ENCODE measurements at regions not wholly inside any gene's neighbourhood (a gene's known extent, or its start where the extent isn't known, plus 50 kb on each side); places are given as distances from the start of the nearest gene placed in this dataset.

DNA sequence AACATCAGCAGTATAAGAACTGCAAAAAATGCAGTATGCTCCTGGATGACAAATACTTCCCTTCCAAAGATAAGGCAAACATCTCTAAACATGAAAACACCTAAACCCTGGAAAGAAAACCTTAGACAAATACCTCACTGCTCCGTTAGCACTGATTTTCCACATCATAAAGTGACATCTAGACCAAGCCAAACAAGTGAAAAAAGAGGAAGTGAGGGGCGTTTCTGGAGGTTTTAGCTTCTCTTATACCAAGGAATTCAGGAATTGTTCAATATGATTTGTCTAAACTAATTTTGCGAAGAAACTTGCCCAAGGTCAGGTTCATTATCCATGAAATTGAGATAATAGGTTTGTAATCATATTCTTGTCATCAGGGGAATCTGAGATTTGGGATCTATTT is 279.7 kb downstream of the ADRA2A start:
- Histone ChIP-seq H3K4me3 (no peak overlapping the region), H3K27me3 (replicated peaks in 1 of 2; ENCODE audit: control insufficient read depth in 2 of 2, insufficient read depth in 2 of 2, low read length in 1 of 2) (no peaks in the 10 kb centered on the region), H3K4me1 (ENCODE audit: control insufficient read depth, insufficient read depth, low read length) (no peaks in the 10 kb centered on the region), H3K27ac (ENCODE audit: control insufficient read depth, insufficient read depth) (no peak overlapping the region), H3K4me2 (ENCODE audit: control insufficient read depth, insufficient read depth) (no peak overlapping the region), H2AFZ (ENCODE audit: control insufficient read depth, low read depth, low read length) (no peak overlapping the region), H3K9ac (ENCODE audit: control insufficient read depth, insufficient read depth, low read length) (no peak overlapping the region), H3K79me2 (ENCODE audit: control insufficient read depth, insufficient read depth, low read length) (no peaks in the 10 kb centered on the region), H4K20me1 (ENCODE audit: control insufficient read depth, insufficient read depth) (no peaks in the 10 kb centered on the region), H3K9me3 (replicated peaks; ENCODE audit: control insufficient read depth, insufficient read depth, low read length) (no peaks in the 10 kb centered on the region), H3K36me3 (ENCODE audit: control insufficient read depth in 2 of 2, insufficient read depth in 2 of 2, low read length in 1 of 2) (no peaks in the 10 kb centered on the region)
- CTCF ChIA-PET, result interaction anchor here (0.6 to 1.0 kb wide), 3 partner anchors 609 to 736 kb away, joined by 3 to 4 read pairs (median 3); no protein-coding TSS in a partner anchor
- RAD21 ChIA-PET (ENCODE audit: unreplicated experiment), result no interaction called here
- ATAC-seq, result no peak
- 1% methylated on average over 3 of the region's 3 CpGs for WGBS (ENCODE audit: insufficient coverage, insufficient replicate concordance, low lambda C conversion rate, missing lambda C conversion rate)
- no peak for FAIRE-seq
- peak; percentile 59 for TF ChIP-seq SPI1 (IDR thresholded peaks at IDR 0.05; ENCODE audit: borderline replicate concordance, insufficient read depth, low read depth, low read length)
- no peak for TF ChIP-seq PAX5 (IDR thresholded peaks at IDR 0.05; ENCODE audit: borderline replicate concordance, low read depth, low read length)
- intact Hi-C loops (cut with micrococcal nuclease; ENCODE audit: unreplicated experiment) (no loop called here), in situ Hi-C loops (cut with MboI) (no loop called here)
- SMC1A ChIA-PET (ENCODE audit: uncharacterized antibody, unreplicated experiment), result interaction anchor here (0.9 to 1.7 kb wide), 4 partner anchors 12 to 746 kb away, joined by 3 to 4 read pairs (median 4); no protein-coding TSS in a partner anchor
- POLR2A ChIA-PET, result no interaction called here
- no peak for DNase-seq (ENCODE audit: low read depth, low spot score)
- BruUV-seq (replicated peaks), result no TSS peak

DNA sequence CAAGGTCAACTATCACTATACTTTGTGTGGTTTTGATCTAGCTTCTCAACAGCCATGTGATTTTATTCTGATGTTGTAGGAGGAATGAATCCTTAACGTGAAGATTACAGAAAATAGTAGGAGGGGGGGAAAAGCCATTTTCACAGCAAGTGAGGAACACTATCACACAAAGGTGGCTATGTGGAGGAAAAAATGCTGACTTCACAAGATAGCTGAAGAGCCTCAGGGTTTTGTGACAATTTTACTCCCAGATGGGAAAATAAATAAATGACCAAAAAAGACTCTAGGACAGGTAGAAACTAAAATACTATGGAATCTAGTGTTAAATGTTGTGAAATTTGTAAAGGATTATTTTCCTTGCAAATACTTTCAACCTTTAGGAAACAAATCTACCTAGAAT is 281.0 kb downstream of the ADRA2A start:
- H3K9ac ChIP-seq (ENCODE audit: control insufficient read depth, insufficient read depth, low read length), result no peak overlapping the region
- no peaks in the 10 kb centered on the region for H3K9me3 ChIP-seq (replicated peaks; ENCODE audit: control insufficient read depth, insufficient read depth, low read length)
- ChIA-PET CTCF (interaction anchor here (0.9 to 1.0 kb wide), 2 partner anchors 555 to 950 kb away, joined by 3 to 4 read pairs; no protein-coding TSS in a partner anchor), SMC1A (ENCODE audit: uncharacterized antibody, unreplicated experiment) (interaction anchor here (0.7 to 1.7 kb wide), 5 partner anchors 13 to 750 kb away, joined by 3 to 4 read pairs (median 3); no protein-coding TSS in a partner anchor), RAD21 (ENCODE audit: unreplicated experiment) (no interaction called here), POLR2A (no interaction called here)
- FAIRE-seq (no peak), DNase-seq (ENCODE audit: low read depth, low spot score) (no peak), ATAC-seq (no peak)
- H2AFZ ChIP-seq (ENCODE audit: control insufficient read depth, low read depth, low read length), result no peak overlapping the region
- no peak overlapping the region for H3K4me3 ChIP-seq
- no TSS peak for BruUV-seq (replicated peaks)
- in situ Hi-C loops (cut with MboI), result no loop called here
- no peak overlapping the region for H3K4me2 ChIP-seq (ENCODE audit: control insufficient read depth, insufficient read depth)
- TF ChIP-seq, protein P1, sequence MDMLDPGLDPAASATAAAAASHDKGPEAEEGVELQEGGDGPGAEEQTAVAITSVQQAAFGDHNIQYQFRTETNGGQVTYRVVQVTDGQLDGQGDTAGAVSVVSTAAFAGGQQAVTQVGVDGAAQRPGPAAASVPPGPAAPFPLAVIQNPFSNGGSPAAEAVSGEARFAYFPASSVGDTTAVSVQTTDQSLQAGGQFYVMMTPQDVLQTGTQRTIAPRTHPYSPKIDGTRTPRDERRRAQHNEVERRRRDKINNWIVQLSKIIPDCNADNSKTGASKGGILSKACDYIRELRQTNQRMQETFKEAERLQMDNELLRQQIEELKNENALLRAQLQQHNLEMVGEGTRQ (IDR thresholded peaks at IDR 0.05; ENCODE audit: borderline replicate concordance, low read depth, low read length), result no peak
- TF ChIP-seq SMAD1 (IDR thresholded peaks at IDR 0.05; ENCODE audit: low read depth, partially characterized antibody), result no peak
- H3K27ac ChIP-seq (ENCODE audit: control insufficient read depth, insufficient read depth), result no peak overlapping the region
- intact Hi-C loops (cut with micrococcal nuclease; ENCODE audit: unreplicated experiment), result no loop called here
- H4K20me1 ChIP-seq (ENCODE audit: control insufficient read depth, insufficient read depth), result no peaks in the 10 kb centered on the region
- H3K36me3 ChIP-seq (ENCODE audit: control insufficient read depth in 2 of 2, insufficient read depth in 2 of 2, low read length in 1 of 2), result no peaks in the 10 kb centered on the region
- H3K4me1 ChIP-seq (ENCODE audit: control insufficient read depth, insufficient read depth, low read length), result no peaks in the 10 kb centered on the region
- WGBS (ENCODE audit: insufficient coverage, insufficient replicate concordance, low lambda C conversion rate, missing lambda C conversion rate), result 0% methylated on average over 1 of the region's 1 CpG
- no peaks in the 10 kb centered on the region for H3K79me2 ChIP-seq (ENCODE audit: control insufficient read depth, insufficient read depth, low read length)
- H3K27me3 ChIP-seq (replicated peaks in 1 of 2; ENCODE audit: control insufficient read depth in 2 of 2, insufficient read depth in 2 of 2, low read length in 1 of 2), result peaks cover 0 to under 1% of the 10 kb centered on the region in 2 experiments; a peak in 1 of 4 replicates
